Karpas-422 (cell line): ENCODE measurements at regions not wholly inside any gene's neighbourhood (a gene's known extent, or its start where the extent isn't known, plus 50 kb on each side); places are given as distances from the start of the nearest gene placed in this dataset.

Experiments used
- DNase-seq: peaks from one replicate; pipeline ENCODE4 v3.0.0-alpha.2; 2015
- H2AFZ ChIP-seq: fragments of 200-600 bp; sonication (generic); 2 replicates; pipeline ENCODE4 v1.6.1; 2014; ENCODE audit warnings: antibody characterized with exemption, low read length, mixed read lengths
- H3K27ac ChIP-seq: fragments of 200-600 bp; sonication (generic); 2 replicates; pipeline ENCODE4 v1.5.1; 2014; ENCODE audit warnings: mild to moderate bottlenecking, low read length, moderate library complexity
- H3K27me3 ChIP-seq: fragments of 200-600 bp; sonication (generic); 2 replicates; pipeline ENCODE4 v1.6.1; 2014; ENCODE audit warnings: low read length, mixed read lengths
- H3K36me3 ChIP-seq: fragments of 200-600 bp; sonication (generic); 2 replicates; pipeline ENCODE4 v1.6.1; 2014; ENCODE audit warnings: low read length, mixed read lengths; ENCODE audit not compliant: insufficient read depth
- H3K4me1 ChIP-seq: fragments of 200-600 bp; sonication (generic); 2 replicates; pipeline ENCODE4 v1.6.1; 2014; ENCODE audit warnings: mild to moderate bottlenecking, low read length, mixed read lengths
- H3K4me2 ChIP-seq: fragments of 200-600 bp; sonication (generic); 2 replicates; pipeline ENCODE4 v1.6.1; 2014; ENCODE audit warnings: low read length, low read depth, mild to moderate bottlenecking; ENCODE audit not compliant: poor library complexity, severe bottlenecking
- H3K4me3 ChIP-seq: fragments of 200-600 bp; sonication (generic); 2 replicates; pipeline ENCODE4 v1.5.1; 2014; ENCODE audit warnings: mild to moderate bottlenecking, antibody characterized with exemption, low read length, mixed read lengths
- H3K79me2 ChIP-seq: fragments of 200-600 bp; sonication (generic); 2 replicates; pipeline ENCODE4 v1.6.1; 2014; ENCODE audit warnings: mild to moderate bottlenecking, low read length, mixed read lengths
- H3K9ac ChIP-seq: fragments of 200-600 bp; sonication (generic); 2 replicates; pipeline ENCODE4 v1.6.0; 2014; ENCODE audit warnings: low read length
- H3K9me2 ChIP-seq: fragments of 200-600 bp; sonication (generic), shearing (Covaris generic); replicated peaks from 2 replicates; pipeline ENCODE4 v1.6.0; 2014; ENCODE audit warnings: mild to moderate bottlenecking, low read length, moderate library complexity; ENCODE audit not compliant: insufficient read depth
- H3K9me3 ChIP-seq: fragments of 300-700, 200-600 bp; sonication (generic); 2 replicates; pipeline ENCODE4 v1.6.1; 2014; ENCODE audit warnings: low read length, mixed read lengths
- H4K20me1 ChIP-seq: fragments of 200-600 bp; sonication (generic); 2 replicates; pipeline ENCODE4 v1.6.1; 2014; ENCODE audit warnings: mild to moderate bottlenecking, antibody characterized with exemption, low read length, low read depth; ENCODE audit not compliant: insufficient read depth

GRCh38 chr9:126151686-126152134 is 174.9 kb upstream of the MVB12B start:
- Histone ChIP-seq H3K9me2 (no peaks in the 10 kb centered on the region), H3K27me3 (no peaks in the 10 kb centered on the region), H3K9me3 (no peaks in the 10 kb centered on the region), H4K20me1 (peaks cover 4% of the 10 kb centered on the region; the same call in 1 of the 2 replicates), H3K9ac (no peak overlapping the region), H3K4me2 (no peak overlapping the region), H3K36me3 (no peaks in the 10 kb centered on the region), H3K4me1 (no peaks in the 10 kb centered on the region), H3K4me3 (no peak overlapping the region), H2AFZ (no peak overlapping the region), H3K79me2 (no peaks in the 10 kb centered on the region), H3K27ac (no peak overlapping the region)
- DNase-seq = no peak

- no peak overlapping the region for H3K4me3 ChIP-seq
- H3K9me3 ChIP-seq = no peaks in the 10 kb centered on the region
- H3K9me2 ChIP-seq = no peaks in the 10 kb centered on the region
- H3K79me2 ChIP-seq = no peaks in the 10 kb centered on the region
- H2AFZ ChIP-seq = no peak overlapping the region
- no peak overlapping the region for H3K27ac ChIP-seq
- peaks cover 2% of the 10 kb centered on the region; the same call in 1 of the 2 replicates for H4K20me1 ChIP-seq
- no peak overlapping the region for H3K9ac ChIP-seq
- H3K4me2 ChIP-seq = no peak overlapping the region
- no peak for DNase-seq
- no peaks in the 10 kb centered on the region for H3K36me3 ChIP-seq
- no peaks in the 10 kb centered on the region for H3K27me3 ChIP-seq
- no peaks in the 10 kb centered on the region for H3K4me1 ChIP-seq
Observed at GRCh38 chr9:126152622-126153362, 173.8 kb upstream of the MVB12B start.

- no peak overlapping the region for H2AFZ ChIP-seq
- no peak overlapping the region for H3K9ac ChIP-seq
- no peak overlapping the region for H3K27ac ChIP-seq
- H3K36me3 ChIP-seq = no peaks in the 10 kb centered on the region
- no peak overlapping the region for H3K4me2 ChIP-seq
- no peaks in the 10 kb centered on the region for H3K79me2 ChIP-seq
- no peaks in the 10 kb centered on the region for H3K4me1 ChIP-seq
- no peak for DNase-seq
- no peaks in the 10 kb centered on the region for H3K9me2 ChIP-seq
- H3K9me3 ChIP-seq = no peaks in the 10 kb centered on the region
- no peak overlapping the region for H3K4me3 ChIP-seq
- H4K20me1 ChIP-seq = no peaks in the 10 kb centered on the region; the same call in 1 of the 2 replicates
- H3K27me3 ChIP-seq = no peaks in the 10 kb centered on the region
Observed at GRCh38 chr9:126153382-126153781, 173.2 kb upstream of the MVB12B start.

- Histone ChIP-seq H2AFZ (no peak overlapping the region), H3K4me1 (no peaks in the 10 kb centered on the region), H4K20me1 (no peaks in the 10 kb centered on the region; the same call in 1 of the 2 replicates), H3K9ac (no peak overlapping the region), H3K36me3 (no peaks in the 10 kb centered on the region), H3K4me2 (no peak overlapping the region), H3K9me2 (no peaks in the 10 kb centered on the region), H3K27me3 (no peaks in the 10 kb centered on the region), H3K4me3 (no peak overlapping the region), H3K27ac (no peak overlapping the region), H3K79me2 (no peaks in the 10 kb centered on the region), H3K9me3 (no peaks in the 10 kb centered on the region)
- DNase-seq = no peak
Observed at GRCh38 chr9:126154182-126154827, 172.3 kb upstream of the MVB12B start.

- DNase-seq = no peak
Observed at GRCh38 chr9:126154869-126155268, 171.8 kb upstream of the MVB12B start.

GRCh38 chr9:126155756-126156664 is 170.6 kb upstream of the MVB12B start:
- Histone ChIP-seq H3K27ac (no peak overlapping the region), H3K27me3 (no peaks in the 10 kb centered on the region), H3K4me1 (no peaks in the 10 kb centered on the region), H3K9me2 (no peaks in the 10 kb centered on the region), H3K36me3 (no peaks in the 10 kb centered on the region), H3K4me2 (no peak overlapping the region), H3K9ac (no peak overlapping the region), H2AFZ (no peak overlapping the region), H3K79me2 (no peaks in the 10 kb centered on the region), H4K20me1 (no peaks in the 10 kb centered on the region), H3K4me3 (no peak overlapping the region), H3K9me3 (no peaks in the 10 kb centered on the region)
- DNase-seq = no peak

More at GRCh38 chr9:126154869-126155268, 171.8 kb upstream of the MVB12B start:
- Histone ChIP-seq H3K27me3 (no peaks in the 10 kb centered on the region), H3K9ac (no peak overlapping the region), H3K36me3 (no peaks in the 10 kb centered on the region), H3K4me3 (no peak overlapping the region), H3K4me2 (no peak overlapping the region), H3K9me3 (no peaks in the 10 kb centered on the region), H4K20me1 (no peaks in the 10 kb centered on the region; the same call in 1 of the 2 replicates), H3K9me2 (no peaks in the 10 kb centered on the region), H3K27ac (no peak overlapping the region), H3K79me2 (no peaks in the 10 kb centered on the region), H3K4me1 (no peaks in the 10 kb centered on the region), H2AFZ (no peak overlapping the region)

- Histone ChIP-seq H3K4me3 (no peak overlapping the region), H3K27ac (no peak overlapping the region), H2AFZ (no peak overlapping the region), H3K79me2 (no peaks in the 10 kb centered on the region), H3K9ac (no peak overlapping the region), H3K4me2 (no peak overlapping the region), H3K36me3 (no peaks in the 10 kb centered on the region), H3K4me1 (no peaks in the 10 kb centered on the region), H4K20me1 (no peaks in the 10 kb centered on the region), H3K9me2 (no peaks in the 10 kb centered on the region), H3K9me3 (no peaks in the 10 kb centered on the region), H3K27me3 (no peaks in the 10 kb centered on the region)
- DNase-seq = no peak
Observed at GRCh38 chr9:126156898-126157297, 169.7 kb upstream of the MVB12B start.

GRCh38 chr9:126157423-126157822 is 169.2 kb upstream of the MVB12B start:
- H2AFZ ChIP-seq = no peak overlapping the region
- H3K4me1 ChIP-seq = no peaks in the 10 kb centered on the region
- H3K9me3 ChIP-seq = no peaks in the 10 kb centered on the region
- H3K36me3 ChIP-seq = no peaks in the 10 kb centered on the region
- H3K79me2 ChIP-seq = no peaks in the 10 kb centered on the region
- H3K9ac ChIP-seq = no peak overlapping the region
- no peak overlapping the region for H3K4me2 ChIP-seq
- no peaks in the 10 kb centered on the region for H4K20me1 ChIP-seq
- no peak overlapping the region for H3K4me3 ChIP-seq
- H3K27me3 ChIP-seq = no peaks in the 10 kb centered on the region
- H3K27ac ChIP-seq = no peak overlapping the region
- DNase-seq = no peak
- H3K9me2 ChIP-seq = no peaks in the 10 kb centered on the region
